ENCODE measurements at regions not wholly inside any gene's neighbourhood (a gene's known extent, or its start where the extent isn't known, plus 50 kb on each side); places are given as distances from the start of the nearest gene placed in this dataset.

DNA sequence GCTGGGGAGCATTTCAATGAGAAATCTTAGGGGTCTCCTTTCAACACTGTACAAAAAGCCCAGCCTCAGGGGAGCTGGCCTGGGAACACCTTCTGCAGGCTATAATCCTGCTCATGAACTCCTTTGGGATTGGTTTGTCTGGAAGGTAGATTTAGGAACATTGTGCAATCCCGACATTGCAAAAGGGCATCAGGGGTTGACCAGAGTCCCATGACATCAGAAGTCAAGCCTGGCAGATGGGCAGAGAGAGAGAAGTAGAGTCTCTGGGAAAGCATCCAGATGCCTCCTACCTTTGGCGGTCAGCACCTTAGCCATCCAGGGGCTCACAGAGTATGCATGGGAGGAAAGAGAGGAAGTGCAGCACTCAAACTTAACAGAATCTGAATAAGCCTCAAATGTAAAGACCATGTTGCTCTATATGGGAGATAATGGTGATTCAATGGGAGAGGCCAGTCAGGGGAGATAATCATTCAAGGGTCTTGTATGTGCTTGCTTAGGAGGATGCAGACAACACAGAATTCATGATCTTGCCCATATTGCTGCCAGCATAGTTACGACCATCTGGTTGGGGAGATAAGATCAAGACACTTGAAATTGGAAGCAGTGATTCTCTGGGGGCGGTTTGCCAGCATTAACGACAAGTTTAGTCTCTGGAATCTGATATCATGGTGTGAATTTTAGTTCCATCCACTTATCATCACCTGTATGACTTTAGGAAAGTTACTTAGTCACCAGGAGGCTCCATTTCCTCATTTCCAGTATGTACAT is 58.3 kb upstream of the UPP2 start (continued):
- no peak for TF ChIP-seq CBX5 (IDR thresholded peaks at IDR 0.05; ENCODE audit: low read depth, low read length)
- no peak for TF ChIP-seq PHF8 (conservative IDR thresholded peaks at IDR 0.05; ENCODE audit: low read depth, low read length)
- TF ChIP-seq SRF (IDR thresholded peaks at IDR 0.05; ENCODE audit: low read depth, low read length), result no peak
- no peak for TF ChIP-seq GABPA (IDR thresholded peaks at IDR 0.05; ENCODE audit: borderline replicate concordance, insufficient read depth, low read length)
- TF ChIP-seq SIN3A (conservative IDR thresholded peaks at IDR 0.05 in 1 of 2, IDR thresholded peaks at IDR 0.05 in 1 of 2; ENCODE audit: low read depth in 1 of 2, low read length in 2 of 2), result no peak
- no peak for TF ChIP-seq TEAD4 (IDR thresholded peaks at IDR 0.05; ENCODE audit: low read depth, low read length)
- TF ChIP-seq SUZ12 (IDR thresholded peaks at IDR 0.05; ENCODE audit: low read length), result no peak

All from H1 (cell line).